HFF-Myc (cell line): ENCODE measurements at regions not wholly inside any gene's neighbourhood (a gene's known extent, or its start where the extent isn't known, plus 50 kb on each side); places are given as distances from the start of the nearest gene placed in this dataset.
"Not testable (repeated sequence)": the region's sequence is repeated elsewhere in the genome, so short reads cannot be mapped to it uniquely, and the experiment has no call there.

ENCODE experiments used
- DNase-seq: peaks from one replicate; pipeline ENCODE4 v3.0.0-alpha.2; 2011; ENCODE audit warnings: low read depth; ENCODE audit errors: extremely low read depth
- H3K4me3 ChIP-seq: replicated peaks from 2 replicates; pipeline ENCODE4 v1.5.1; 2011; ENCODE audit warnings: low read depth, mild to moderate bottlenecking, control low read depth, low read length
- CTCF ChIP-seq: IDR thresholded peaks from 2 replicates; pipeline ENCODE4 v1.5.1; 2012; ENCODE audit warnings: mild to moderate bottlenecking, low read depth, low read length, control low read depth; ENCODE audit errors: missing control alignments

DNA sequence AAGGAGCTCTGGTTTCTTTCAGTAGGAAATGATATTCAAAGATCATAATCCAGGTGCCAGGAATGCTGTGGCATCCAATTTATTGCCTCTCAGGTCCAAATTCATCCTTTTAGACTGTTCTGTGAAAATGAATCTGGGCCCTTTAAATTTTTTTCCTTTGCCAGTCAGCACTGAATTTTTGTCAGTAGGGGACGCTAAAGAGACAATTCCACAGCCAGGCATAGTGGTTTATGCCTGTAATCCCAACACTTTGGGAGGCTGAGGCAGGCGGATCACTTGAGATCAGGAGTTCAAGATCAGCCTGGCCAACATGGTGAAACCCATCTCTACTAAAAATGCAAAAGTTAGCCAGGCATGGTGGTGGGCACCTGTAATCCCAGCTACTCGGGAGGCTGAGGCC lies 60.9 kb upstream of the USP9X start:
- peak; percentile 17 for TF ChIP-seq CTCF
- H3K4me3 ChIP-seq, DNase-seq: not testable (repeated sequence)

DNA sequence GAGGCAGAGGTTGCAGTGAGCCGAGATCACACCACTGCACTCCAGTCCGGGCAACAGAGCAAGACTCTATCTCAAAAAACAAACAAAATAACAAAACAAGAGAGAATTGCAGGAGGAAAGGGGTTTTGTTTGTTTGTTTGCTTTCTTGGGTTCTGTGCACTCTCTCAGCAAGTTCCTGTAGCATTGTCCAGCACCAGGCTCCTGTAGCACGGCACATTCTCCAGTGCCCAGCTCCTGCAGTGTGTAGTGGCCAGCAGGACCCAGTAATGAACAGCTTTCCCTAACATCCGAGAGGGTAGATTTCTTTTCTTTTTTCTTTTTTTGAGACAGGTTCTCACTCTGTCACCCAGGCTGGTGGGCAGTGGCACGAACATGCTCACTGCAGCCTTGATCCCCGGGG lies 60.5 kb upstream of the USP9X start:
- no peak for TF ChIP-seq CTCF
- no peak overlapping the region for H3K4me3 ChIP-seq
- no peak for DNase-seq

DNA sequence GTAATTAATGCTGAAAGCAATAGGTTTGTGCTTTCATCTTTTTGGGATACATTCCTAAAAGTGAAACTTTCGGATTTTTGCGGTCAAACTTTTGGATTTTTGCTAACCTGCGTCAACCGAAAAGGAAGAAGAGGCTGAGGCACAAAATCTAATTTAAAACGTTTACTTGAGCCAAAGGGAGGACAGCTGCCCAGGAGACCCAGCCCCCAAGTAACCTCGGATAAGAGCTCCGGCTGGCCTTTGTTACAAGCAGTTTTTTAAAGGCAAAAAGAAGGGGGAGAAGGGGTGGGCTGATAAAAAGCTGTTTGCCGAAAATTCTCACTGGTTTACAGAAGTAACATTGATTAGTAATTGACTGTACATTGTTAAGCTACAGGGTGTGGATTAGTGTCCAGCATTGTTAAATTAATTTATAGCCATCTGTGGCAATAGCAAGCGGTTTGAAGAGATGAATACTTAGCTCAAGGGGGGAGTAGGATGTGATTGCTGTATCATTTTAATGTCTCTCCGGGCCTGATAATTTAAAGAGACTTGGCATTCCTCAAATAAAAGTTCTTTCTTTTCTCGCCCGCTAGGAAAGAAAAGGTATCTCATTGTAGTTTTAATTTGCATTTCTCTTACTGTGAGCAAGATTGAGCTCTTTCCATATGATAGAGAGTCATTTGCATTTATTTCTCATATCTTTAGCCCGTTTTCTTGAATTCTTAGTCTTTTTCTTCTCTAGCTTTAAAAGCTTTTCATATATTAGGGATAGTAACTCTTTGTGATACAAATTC lies 59.1 kb upstream of the USP9X start:
- H3K4me3 ChIP-seq, result no peak overlapping the region
- TF ChIP-seq CTCF, result no peak
- no peak for DNase-seq

DNA sequence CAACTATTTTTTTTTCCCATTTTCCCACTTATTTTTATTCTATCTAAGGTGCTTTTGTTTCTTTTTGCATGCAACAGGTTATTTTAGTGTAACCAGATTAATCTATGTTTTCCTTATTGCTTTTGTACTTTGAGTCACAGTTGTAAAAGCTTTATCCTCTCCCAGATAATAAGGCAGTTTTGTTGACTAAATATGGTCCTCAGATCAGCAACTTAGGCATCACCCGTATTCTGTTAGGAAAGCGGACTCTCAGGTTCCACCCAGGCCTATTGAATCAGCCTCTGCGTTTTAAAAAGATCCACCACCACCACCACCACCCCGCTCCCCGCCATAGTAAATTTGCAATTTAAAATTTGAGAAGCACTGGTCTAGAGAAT lies 58.6 kb upstream of the USP9X start:
- DNase-seq, result no peak
- TF ChIP-seq CTCF, result no peak
- no peak overlapping the region for H3K4me3 ChIP-seq

- H3K4me3 ChIP-seq, result no peak overlapping the region
- no peak for DNase-seq
- no peak for TF ChIP-seq CTCF
Observed at GRCh38 chrX:41029332-41029731, 55.9 kb upstream of the USP9X start.

DNA sequence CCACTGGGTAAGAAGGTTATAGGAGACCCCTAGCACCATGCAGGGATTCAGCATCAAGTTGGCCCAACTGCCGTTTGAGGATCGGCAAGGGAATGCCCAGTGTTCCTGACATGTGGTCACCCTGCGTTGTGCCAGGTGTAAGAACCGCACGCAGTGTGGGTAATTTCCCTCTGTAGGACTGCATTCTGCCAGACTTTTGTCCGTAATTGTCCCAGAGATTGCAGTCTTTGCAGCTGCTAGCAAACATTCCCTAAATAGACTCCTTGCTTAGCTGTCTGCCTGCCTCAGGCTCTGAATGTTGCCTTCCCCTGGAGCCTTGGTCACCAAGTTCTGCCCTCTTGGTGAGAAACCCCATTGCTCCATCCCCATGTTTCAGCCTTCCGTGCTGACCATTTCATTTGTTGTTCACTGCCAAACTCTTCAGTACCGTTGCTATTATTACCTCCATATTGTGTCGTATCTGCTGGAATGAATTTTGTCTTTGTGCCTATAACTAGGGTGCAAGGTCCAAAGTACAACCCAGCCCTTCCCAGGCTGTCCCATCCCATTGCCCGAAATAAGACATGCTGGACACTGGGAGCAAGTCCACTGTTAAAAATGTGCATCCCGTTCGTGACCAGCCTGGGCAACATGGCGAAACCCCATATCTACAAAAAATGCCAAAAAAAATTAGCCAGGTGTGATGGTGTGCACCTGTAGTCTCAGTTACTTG lies 53.8 kb upstream of the USP9X start:
- H3K4me3 ChIP-seq, result no peak overlapping the region
- no peak for TF ChIP-seq CTCF
- DNase-seq, result no peak
